Stimulated activated CD4-positive, alpha-beta T cell treated with anti-CD3 and anti-CD28 coated beads, Interleukin-1b, Interleukin-23, amount 100 ng/mL, for 48 hours (primary cell): ENCODE measurements at regions not wholly inside any gene's neighbourhood (a gene's known extent, or its start where the extent isn't known, plus 50 kb on each side); places are given as distances from the start of the nearest gene placed in this dataset.
"Not testable (repeated sequence)": the region's sequence is repeated elsewhere in the genome, so short reads cannot be mapped to it uniquely, and the experiment has no call there.

ENCODE experiments used
- DNase-seq: peaks from one replicate; pipeline ENCODE4 v3.0.0-alpha.2; 2020

DNA sequence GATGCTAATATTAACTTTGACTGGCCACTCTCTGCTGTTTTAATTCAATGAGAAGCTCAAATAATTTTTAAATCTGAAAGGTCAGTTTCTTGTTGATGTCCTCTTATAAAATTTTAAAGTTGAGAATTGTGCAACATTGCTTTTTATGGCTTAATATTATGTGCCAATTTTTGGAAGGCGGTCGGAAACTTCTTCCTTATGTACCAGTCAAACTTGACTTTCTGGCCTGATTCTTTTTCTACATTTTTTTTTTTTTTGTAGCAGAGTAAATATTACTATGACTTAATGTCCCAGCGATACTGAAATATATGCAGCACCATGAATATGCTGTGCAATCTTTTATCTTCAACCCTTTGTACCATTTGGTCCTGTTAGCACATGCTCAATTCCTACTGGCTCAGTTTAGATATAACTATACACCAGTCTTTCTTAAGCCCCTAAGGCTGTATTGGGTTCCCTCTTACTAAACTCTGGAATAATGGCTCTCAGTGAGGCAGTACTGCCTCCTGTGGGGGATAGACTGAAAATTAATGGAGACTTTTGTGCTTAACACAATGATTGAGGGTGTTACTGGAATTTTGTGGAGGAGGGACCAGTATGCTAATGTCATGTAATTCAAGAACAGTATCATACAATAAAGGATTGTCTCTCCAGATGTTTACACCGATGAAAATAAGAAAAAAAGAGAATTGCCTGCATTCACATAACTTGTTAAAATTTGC lies 156.4 kb upstream of the SYNCRIP start:
- DNase-seq = no peak

DNA sequence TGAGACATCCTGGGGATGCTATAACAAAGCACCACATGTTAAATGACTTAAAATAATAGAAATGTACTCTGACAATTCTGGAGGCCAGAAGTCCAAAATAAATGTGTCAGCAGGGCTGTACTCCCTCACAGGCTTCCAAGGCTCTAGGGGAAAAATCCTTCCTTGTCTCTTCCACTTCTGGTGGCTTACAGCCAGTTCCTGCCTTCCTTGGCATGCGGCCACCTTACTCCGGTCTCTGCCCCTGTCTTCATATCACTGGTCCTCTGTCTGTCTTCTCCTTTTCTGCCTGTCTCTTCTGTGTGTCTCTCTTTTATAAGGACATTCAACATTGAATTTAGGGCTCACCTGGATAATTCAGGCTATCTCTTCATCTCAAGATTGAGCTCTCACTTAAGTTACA lies 155.3 kb upstream of the SYNCRIP start:
- no peak for DNase-seq

DNA sequence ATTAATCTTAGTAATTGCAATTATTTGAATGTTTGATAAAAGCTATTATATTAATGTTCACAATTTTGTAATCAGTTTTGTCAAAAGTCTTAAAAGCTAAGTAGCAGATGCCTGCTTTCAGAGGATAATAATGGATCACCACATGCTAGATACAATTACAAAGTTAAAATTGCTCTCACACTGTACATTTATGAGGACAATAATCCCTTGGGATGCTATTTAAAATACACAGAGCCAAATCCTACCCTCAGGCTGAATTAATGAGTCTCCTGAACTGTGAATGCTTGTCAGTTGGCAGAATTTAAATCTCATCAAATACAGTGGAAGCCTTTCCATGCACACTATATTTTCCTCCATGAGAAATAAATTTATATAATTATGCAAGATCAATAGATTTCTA lies 153.3 kb upstream of the SYNCRIP start:
- no peak for DNase-seq

DNA sequence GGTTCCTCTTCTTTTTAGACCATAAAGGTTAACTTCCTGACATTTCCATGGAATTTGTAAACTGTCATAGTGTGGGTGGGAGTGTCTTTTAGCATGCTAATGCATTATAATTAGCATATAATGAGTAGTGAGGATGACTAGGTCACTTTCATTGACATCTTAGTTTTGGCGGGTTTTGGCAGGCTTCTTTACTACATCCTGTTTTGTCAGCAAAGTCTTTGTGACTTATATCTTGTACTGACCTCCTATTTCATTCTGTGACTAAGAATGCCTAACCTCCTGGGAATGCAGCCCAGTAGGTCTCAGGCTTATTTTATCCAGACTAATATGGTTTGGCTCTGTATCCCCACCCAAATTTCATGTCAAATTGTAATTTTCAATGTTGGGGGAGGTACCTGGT lies 149.6 kb upstream of the SYNCRIP start:
- DNase-seq = no peak

DNA sequence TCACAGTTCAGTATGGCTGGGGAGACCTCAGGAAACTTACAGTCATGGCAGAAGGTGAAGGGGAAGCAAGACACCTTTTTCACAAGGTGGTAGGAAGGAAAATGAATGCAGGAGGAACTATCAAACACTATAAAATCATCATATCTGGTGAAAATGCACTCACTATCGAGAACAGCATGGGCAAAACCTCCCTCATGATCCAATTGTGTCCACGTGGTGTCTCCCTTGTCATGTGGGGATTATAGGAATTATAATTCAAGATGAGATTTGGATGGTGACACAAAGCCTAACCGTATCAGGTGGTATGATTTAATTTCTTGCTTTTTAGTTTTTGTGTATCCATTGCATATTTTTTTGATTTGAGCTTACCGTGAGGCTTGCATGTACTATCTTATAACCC lies 133.2 kb upstream of the SYNCRIP start:
- no peak for DNase-seq

DNA sequence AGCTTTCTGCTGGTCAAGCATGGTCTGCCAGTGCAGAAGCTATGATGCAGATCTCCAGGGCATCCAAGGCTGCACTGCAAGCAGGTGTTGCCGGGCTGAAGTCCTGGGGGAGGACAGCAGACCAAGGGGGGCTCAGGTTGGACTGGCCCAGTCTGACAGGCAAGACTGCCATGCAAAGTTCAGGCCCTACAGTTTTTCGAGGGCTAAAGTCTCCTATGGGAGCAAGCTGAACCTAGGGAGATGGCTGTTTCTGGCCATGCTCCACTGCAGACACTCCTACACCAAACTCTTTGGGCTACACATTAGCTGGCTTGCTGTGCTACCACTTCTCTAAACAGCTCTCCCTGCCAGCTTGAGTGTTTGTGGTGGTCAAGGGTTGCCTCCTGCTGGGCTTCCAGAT lies 130.0 kb upstream of the SYNCRIP start:
- no peak for DNase-seq

DNA sequence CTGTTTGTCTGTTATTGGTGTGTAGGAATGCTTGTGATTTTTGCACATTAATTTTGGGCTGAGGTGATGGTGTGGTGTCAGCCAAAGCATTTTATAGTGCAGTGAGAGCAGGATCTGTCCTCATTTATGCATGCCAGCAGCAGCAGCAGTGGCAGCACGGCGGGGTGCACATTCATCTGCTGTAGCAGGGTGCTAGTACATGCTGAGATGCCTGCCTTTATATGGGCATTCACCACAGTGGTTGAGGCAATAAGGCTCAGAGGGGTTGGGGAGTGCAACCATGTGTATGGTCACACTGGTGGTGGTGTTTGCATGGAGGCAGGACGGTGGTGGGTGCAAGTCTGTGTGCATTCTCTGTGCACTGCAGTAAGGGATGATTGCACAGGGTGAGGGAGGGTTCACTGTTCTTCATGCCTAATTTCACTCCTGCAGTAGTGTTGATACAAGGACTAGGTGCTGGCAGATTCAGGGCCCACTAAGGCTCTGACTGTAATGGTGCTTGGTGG lies 129.3 kb upstream of the SYNCRIP start:
- no peak for DNase-seq

DNA sequence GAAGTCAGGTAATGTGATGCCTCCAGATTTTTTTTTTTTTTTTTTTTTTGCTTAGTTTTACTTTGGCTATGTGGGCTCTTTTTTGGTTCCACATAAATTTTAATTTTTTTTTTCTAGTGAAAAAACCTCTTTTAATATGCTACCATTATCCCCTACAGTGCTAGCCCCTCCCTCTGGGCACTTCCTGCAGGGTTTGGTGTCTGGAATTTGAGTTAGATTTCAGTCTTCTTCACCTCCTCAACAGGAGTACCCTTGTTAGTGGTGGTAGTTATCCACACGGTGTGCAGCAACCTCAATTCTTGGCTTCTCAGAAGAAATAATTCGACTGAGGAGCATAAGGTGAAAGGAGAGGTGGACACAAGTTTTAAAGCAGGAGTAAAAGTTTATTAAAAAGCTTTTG lies 128.8 kb upstream of the SYNCRIP start:
- no peak for DNase-seq

DNA sequence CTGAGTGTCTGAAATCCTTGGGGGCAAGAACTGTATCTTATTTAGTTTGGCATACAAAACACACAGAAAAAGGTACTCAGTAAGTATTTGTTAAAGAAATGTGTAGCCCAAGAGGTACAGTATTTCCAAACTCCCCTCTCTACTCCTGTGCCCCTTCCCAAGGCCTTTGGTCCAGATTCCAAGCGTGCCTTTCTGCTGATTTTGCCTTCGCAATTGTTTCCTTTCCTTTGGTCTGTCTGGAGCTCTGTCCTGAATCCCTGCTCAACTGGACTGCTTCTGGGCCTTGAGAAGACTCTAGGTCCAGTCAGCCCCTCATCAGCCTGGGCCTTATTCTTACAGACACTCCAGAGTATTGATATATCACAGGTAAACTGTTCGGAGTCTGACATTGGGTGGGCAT lies 122.2 kb upstream of the SYNCRIP start:
- no peak for DNase-seq

DNA sequence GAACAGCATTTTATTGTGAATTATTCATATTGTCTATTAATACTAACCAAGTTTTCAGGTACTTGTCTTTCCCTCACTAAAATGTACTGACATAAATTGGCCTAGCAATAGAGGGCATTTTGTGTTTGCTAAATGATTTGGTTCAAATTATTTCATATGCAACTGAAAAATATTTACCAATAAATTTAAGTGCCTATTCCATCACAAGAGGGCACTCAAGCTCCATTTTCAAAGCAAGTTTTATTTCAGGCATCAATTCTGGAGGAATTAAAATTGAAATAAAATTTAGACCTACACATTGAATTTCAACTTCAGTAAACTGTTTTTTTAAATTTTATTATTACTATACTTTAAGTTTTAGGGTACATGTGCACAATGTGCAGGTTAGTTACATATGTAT lies 114.3 kb upstream of the SYNCRIP start:
- no peak for DNase-seq

DNA sequence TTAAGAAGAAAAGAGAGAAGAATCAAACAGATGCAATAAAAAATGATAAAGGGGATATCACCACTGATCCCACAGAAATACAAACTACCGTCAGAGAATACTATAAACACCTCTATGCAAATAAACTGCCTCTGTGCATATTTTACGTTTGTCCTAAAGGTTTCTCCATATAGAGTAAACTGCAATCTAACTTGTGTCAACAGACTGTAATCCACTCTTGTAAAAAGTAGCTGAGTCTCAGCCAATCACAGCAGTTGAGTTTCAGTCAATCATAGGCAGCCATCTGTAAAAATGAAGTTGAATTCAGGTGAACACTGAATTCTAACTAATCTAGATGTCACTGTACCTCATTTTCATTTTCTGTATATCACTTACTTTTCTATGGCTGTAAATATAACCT lies 112.2 kb upstream of the SYNCRIP start:
- no peak for DNase-seq

DNA sequence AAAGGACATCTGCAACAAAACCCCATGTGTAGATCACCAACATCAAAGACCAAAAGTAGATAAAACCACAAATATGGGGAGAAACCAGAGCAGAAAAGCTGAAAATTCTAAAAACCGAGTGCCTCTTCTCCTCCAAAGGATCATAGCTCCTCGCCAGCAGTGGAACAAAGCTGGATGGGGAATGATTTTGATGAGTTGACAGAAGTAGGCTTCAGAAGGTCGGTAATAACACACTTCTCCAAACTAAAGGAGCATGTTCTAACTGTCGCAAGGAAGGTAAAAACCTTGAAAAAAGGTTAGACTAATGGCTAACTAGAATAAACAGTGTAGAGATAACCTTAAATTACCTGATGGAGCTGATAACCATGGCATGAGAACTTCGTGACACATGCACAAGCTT lies 109.9 kb upstream of the SYNCRIP start:
- DNase-seq = no peak

DNA sequence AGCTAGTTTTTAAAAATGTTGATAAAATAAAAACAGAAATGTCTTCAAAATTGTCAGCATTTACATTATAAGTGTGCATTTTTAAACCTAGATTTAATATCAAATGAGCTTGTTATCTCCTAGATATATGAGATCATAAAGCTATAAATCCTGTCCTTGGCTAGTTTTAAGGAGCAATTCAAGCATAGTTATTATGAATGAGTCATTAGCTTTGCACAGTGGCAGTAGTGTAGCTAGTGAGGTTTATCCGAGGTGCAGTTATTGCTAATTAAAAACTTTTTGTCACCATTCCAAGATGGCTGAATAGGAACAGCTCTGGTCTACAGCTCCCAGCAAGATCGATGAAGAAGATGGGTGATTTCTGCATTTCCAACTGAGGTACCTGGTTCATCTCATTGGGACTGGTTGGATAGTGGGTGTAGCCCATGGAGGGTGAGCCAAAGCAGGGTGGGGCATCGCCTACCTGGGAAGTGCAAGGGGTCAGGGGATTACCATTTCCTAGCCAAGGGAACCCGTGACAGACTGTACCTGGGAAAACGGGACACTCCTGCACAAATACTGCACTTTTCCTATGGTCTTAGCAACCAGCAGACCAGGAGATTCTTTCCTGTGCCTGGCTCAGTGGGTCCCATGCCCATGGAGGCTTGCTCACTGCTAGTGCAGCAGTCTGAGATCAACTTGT lies 108.8 kb upstream of the SYNCRIP start:
- DNase-seq = no peak

DNA sequence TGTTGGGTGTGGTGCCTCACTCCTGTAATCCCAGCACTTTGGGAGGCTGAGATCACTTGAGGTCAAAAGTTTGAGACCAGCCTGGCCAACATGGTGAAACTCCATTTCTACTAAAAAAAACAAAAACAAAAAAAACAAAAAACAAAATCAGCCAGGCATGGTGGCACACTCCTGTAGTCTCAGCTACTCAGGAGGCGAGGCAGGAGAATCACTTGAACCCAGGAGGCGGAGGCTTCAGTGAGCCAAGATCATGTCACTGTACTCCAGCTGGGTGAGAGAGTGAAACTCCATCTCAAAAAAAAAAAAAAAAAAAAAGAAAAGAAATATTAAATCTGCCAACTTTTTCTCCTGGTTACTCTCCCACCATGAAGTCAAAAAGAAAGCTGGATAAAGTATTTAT lies 107.5 kb upstream of the SYNCRIP start:
- not testable (repeated sequence) for DNase-seq

DNA sequence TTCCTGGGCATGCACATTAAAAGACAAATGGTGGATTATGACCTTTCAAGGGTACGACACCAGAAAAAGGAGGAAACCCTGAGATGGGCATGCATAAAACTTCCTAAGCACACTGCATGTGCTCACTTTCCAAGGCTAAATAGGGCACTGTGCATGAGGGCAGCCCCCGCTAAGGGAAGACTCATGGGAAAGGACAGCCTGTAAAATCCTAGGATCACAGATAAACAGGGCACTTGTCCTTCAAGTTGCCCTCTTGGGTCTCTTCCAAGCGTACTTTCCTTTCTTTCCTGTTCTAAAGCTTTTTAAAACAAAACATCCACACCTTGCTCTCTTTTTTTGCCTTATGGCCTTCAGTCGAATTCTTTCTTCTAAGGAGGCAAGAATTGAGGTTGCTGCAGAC lies 106.5 kb upstream of the SYNCRIP start:
- no peak for DNase-seq

DNA sequence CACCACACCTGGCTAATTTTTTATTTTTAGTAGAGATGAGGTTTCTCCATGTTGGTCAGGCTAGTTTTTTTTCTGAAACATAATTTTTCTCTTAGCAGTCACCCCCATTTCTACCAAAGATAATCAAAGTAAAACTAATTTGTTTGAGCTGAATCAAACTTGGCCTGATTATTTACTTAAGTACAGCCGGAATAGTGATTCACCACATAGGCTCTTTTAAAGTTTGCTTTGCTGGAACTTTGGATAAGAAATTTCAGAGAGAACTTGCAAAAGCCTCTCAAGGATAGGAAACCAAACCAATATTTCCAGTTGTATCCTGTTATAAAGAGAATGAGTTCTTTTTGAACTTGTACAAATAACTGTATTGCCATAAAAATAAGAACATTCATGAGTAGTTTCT lies 105.0 kb upstream of the SYNCRIP start:
- DNase-seq = no peak

DNA sequence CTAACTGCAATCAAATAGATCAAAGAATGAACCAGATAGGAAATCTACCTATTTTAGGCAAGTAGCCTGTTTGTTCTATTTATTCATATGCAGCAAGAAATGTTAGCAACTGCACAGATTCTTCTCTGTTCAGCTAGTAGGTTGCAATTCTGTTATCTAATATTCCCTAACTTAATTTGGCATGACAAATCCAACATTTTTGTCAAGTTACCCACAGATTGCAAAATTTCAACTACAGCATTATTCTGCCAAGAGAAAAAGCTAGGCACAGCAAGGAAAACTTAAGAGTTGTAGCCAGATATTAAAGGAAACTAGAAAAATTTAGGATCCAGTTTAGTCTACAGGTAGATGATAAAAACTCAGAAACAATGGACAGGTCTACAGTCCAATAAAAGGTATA lies 104.4 kb upstream of the SYNCRIP start:
- DNase-seq = no peak

DNA sequence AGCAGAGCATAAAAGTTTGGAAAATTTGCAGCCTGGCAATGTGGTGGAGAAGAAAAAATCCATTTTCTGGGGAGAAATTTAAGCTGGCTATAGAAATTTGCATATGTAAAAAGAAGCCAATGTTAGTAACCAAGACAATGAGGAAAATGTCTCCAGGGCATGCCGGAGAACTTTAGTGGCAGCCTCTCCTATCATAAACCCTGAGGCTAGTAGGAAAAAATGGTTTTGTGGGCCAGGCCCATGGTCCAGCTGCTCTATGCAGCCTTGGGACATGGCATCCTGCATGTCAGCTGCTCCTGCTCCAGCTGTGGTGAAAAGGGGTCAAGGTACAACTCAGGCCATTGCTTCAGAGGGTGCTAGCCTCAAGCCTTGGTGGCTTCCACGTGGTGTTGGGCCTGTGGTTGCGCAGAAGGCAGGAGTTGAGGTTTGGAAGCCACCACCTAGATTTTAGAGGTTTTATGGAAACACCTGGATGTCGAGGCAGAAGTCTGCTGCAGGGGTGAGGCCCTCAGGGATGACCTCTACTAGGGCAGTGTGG lies 101.8 kb upstream of the SYNCRIP start:
- no peak for DNase-seq

DNA sequence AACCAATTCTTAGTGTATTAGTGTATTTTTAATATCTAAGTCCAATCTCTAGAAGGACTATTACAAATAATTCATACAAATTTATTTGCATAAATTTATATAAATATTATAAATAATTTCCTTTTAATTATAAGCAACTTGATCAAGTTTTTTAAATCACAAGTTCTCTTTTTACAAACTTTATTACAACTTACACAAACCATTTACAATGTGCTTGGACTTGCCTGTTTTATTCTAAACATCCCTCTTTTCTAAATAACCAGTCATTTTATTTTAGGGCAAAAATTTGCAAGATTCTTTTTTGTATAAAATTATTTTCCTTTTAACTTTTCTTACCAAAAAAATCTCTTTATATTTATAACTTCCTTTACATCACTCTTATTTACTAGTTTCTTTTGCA lies 83.5 kb upstream of the SYNCRIP start:
- no peak for DNase-seq

DNA sequence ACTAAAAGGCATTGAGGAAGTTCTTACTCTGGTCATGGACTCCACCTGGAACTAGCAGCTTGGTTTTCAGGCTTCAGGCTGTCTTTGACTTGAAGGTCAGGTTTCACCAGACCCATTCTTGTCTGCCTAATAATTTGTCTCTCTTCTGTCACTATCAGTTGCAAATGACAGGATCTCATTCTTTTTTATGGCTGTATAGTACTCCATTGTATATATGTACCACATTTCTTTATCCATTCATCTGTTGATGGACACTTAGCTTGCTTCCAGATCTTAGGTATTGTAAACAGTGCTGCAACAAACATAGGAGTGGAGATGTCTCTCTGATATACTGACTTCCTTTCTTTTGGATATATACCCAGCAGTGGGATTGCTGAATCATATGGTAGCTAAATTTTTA lies 73.1 kb upstream of the SYNCRIP start:
- DNase-seq = no peak

DNA sequence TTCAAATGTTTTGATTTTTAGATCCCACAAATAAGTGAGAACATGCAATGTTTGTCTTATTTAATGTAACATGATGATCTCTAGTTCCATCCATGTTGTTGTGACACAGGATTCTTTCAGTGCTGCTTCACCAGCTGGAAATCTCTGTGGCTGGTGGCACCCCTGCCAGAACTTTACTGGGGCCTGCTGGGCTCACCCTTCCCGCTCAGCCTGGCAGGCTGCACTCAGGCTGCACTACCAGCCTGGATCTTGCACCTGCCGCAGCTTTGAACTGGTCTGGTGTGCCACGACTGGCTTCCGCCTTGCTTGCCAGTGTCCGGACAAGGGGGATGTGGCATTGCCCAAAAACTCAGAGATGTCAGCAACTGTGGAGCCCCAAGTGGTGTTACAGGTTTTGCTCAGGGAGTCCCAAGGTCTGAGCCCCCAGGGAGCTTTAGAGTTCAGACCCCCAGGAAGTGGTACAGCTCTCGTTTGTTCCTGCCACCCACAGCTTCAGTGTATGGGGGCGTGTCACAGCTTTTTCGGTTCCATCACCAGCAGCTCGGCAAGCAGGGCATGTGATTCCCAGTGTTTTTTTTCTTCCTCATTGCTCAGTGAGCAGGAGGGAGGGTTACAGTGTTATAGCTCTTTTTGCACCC lies 72.3 kb upstream of the SYNCRIP start:
- DNase-seq = no peak

DNA sequence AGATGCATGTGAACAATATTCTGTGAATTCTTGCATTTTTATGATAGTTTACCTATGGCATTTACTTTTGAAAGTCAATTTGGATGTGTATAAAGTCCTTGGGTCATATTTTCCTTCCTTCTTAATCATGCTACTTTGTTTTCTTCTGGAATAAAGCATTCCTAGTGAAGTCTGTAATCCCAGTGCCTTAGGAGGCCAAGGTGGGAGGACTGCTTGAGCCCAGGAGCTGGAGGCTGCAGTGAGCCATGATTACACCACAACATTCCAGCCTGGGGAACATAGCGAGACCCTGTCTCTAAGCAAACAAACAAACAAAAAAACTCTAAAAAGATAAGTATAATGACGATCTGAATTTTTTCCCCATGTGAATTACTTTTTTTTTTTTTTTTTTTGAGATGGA lies 69.7 kb upstream of the SYNCRIP start:
- no peak for DNase-seq

DNA sequence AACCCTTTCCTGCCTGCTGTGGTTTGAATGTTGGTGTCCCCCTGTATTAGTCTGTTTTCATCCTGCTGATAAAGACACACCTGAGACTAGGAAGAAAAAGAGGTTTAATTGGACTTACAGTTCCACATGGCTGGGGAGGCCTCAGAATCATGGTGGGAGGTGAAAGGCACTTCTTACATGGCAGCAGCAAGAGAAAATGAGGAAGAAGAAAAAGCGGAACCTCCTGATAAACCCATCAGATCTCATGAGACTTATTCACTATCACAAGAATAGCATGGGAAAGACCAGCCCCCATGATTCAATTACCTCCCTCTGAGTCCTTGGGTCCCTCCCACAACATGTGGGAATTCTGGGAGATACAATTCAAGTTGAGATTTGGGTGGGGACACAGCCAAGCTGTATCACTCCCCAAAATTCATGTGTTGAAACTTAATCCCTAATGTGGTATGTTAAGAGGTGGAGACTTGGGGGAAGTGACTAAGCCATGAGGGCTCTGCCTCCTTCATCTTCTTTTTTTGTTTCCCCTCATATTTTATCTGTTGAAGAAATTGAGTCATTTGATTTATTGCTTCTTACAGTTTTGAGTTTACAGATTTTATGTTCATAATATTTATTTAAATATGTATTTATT lies 64.9 kb upstream of the SYNCRIP start:
- DNase-seq = not testable (repeated sequence)

DNA sequence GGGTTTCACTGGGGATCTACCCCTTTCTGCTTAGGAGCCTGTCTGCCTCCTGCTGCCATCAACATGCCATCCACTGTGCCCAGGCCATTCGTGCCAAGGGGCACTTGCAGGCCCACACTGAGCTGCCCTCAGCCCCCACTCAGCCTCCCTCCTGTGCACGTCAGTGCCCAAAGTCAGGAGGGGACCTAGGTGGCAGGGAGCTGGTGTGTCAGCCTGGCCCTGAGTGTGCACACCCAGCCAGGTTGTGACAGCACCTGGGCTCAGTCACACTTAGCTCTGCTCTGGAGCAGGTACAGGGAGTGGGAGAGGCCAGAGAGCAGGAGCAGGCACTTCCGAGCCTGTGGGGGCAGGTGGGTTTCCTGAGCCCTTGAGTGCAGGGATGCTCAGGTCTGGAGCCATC lies 63.6 kb upstream of the SYNCRIP start:
- no peak for DNase-seq
